CD14-positive monocyte (primary cell): ENCODE measurements at regions not wholly inside any gene's neighbourhood (a gene's known extent, or its start where the extent isn't known, plus 50 kb on each side); places are given as distances from the start of the nearest gene placed in this dataset.

Source experiments
- DNase-seq, 3 donors: peaks; one replicate each; pipeline ENCODE4 v3.0.0-alpha.2; 2011 to 2022
- H2AFZ ChIP-seq: 2 replicates; pipeline ENCODE4 v1.6.0; 2012; ENCODE audit warnings: mild to moderate bottlenecking, low read depth, low read length, inconsistent platforms; ENCODE audit not compliant: insufficient read depth, poor library complexity, severe bottlenecking
- H3K27ac ChIP-seq, 2 donors: 1 replicate in 1 of 2; 2 replicates in 1 of 2; pipeline ENCODE4 v1.5.1; 2012 to 2013; ENCODE audit warnings: low read length in 2 of 2, control low read depth in 1 of 2, inconsistent platforms in 1 of 2, low read depth in 1 of 2, mild to moderate bottlenecking in 1 of 2
- H3K27me3 ChIP-seq, 2 donors: one replicate each; pipeline versions ENCODE4 v1.6.0 to v1.6.1; 2011 to 2013; ENCODE audit warnings: low read length in 2 of 2; ENCODE audit not compliant: control insufficient read depth in 2 of 2, insufficient read depth in 2 of 2
- H3K36me3 ChIP-seq, 2 donors: replicated peaks in 1 of 2; 1 replicate in 1 of 2; 2 replicates in 1 of 2; pipeline versions ENCODE4 v1.5.1 to v1.6.1; 2012 to 2013; ENCODE audit warnings: low read length in 2 of 2, control low read depth in 1 of 2, inconsistent platforms in 1 of 2, mild to moderate bottlenecking in 1 of 2; ENCODE audit not compliant: insufficient read depth in 2 of 2, control insufficient read depth in 1 of 2
- H3K4me1 ChIP-seq, 2 donors: 1 replicate in 1 of 2; 2 replicates in 1 of 2; pipeline versions ENCODE4 v1.5.1 to v1.6.1; 2012 to 2013; ENCODE audit warnings: low read length in 2 of 2, control low read depth in 1 of 2, inconsistent platforms in 1 of 2, mild to moderate bottlenecking in 1 of 2, moderate library complexity in 1 of 2; ENCODE audit not compliant: insufficient read depth in 2 of 2, control insufficient read depth in 1 of 2
- H3K4me2 ChIP-seq: replicated peaks from 2 replicates; pipeline ENCODE3; 2012; ENCODE audit warnings: low read length, moderate library complexity, mild to moderate bottlenecking; ENCODE audit not compliant: poor library complexity, severe bottlenecking; ENCODE audit errors: extremely low read depth
- H3K4me3 ChIP-seq, 3 experiments: fragments of 200-600 bp in 1 of 3; sonication (generic) in 1 of 3; replicated peaks in 1 of 3; 1 replicate in 2 of 3; 2 replicates in 1 of 3; pipeline ENCODE4 v1.5.1; 2011 to 2013; ENCODE audit warnings: low read length in 3 of 3, mild to moderate bottlenecking in 3 of 3, control low read depth in 2 of 3, low read depth in 2 of 3, inconsistent platforms in 1 of 3, moderate library complexity in 1 of 3
- H3K79me2 ChIP-seq: 2 replicates; pipeline ENCODE4 v1.6.0; 2012; ENCODE audit warnings: mild to moderate bottlenecking, control low read depth, inconsistent platforms, low read length, moderate library complexity; ENCODE audit not compliant: insufficient read depth
- H3K9ac ChIP-seq: 2 replicates; pipeline ENCODE4 v1.6.0; 2017; ENCODE audit warnings: low read length, mild to moderate bottlenecking; ENCODE audit not compliant: insufficient read depth, poor library complexity, severe bottlenecking
- H3K9me3 ChIP-seq, 2 donors: replicated peaks in 1 of 2; 1 replicate in 1 of 2; 2 replicates in 1 of 2; pipeline versions ENCODE4 v1.5.1 to v1.6.1; 2012 to 2013; ENCODE audit warnings: low read length in 2 of 2, control low read depth in 1 of 2; ENCODE audit not compliant: control insufficient read depth in 1 of 2, insufficient read depth in 1 of 2
- H4K20me1 ChIP-seq: 2 replicates; pipeline ENCODE4 v1.6.0; 2012; ENCODE audit warnings: mild to moderate bottlenecking, low read length, control low read depth, moderate library complexity; ENCODE audit not compliant: insufficient read depth
- H3K27ac Mint-ChIP-seq, 7 donors: one replicate each; pipeline ENCODE4 v1.8.0; 2020; ENCODE audit warnings: mild to moderate bottlenecking in 7 of 7, mixed read lengths in 7 of 7, moderate library complexity in 6 of 7, inconsistent platforms in 2 of 7
- H3K27me3 Mint-ChIP-seq, 3 donors: one replicate each; pipeline ENCODE4 v1.8.0; 2021 to 2022; ENCODE audit warnings: low read depth in 3 of 3, mild to moderate bottlenecking in 3 of 3, mixed read lengths in 3 of 3, moderate library complexity in 3 of 3, inconsistent platforms in 1 of 3
- H3K36me3 Mint-ChIP-seq, 2 donors: one replicate each; pipeline ENCODE4 v1.8.0; 2020; ENCODE audit warnings: mixed read lengths in 2 of 2, inconsistent platforms in 1 of 2, mild to moderate bottlenecking in 1 of 2
- H3K4me1 Mint-ChIP-seq: one replicate; pipeline ENCODE4 v1.8.0; 2020; ENCODE audit warnings: mild to moderate bottlenecking, mixed read lengths
- H3K4me3 Mint-ChIP-seq, 2 donors: one replicate each; pipeline ENCODE4 v1.8.0; 2020; ENCODE audit warnings: mild to moderate bottlenecking in 2 of 2, mixed read lengths in 2 of 2, moderate library complexity in 1 of 2
- H3K9me3 Mint-ChIP-seq, 7 donors: one replicate each; pipeline ENCODE4 v1.8.0; 2020 to 2022; ENCODE audit warnings: mixed read lengths in 7 of 7, mild to moderate bottlenecking in 6 of 7, moderate library complexity in 6 of 7, inconsistent platforms in 2 of 7
- WGBS: methylation state at CpG from one replicate; pipeline ENCODE4 v1.1.5; 2013; ENCODE audit warnings: missing lambda C conversion rate; ENCODE audit not compliant: insufficient coverage; 5-methylcytosine and 5-hydroxymethylcytosine counted together
- intact Hi-C, 2 donors: fragments of 100-400 bp; cut with micrococcal nuclease; formaldehyde crosslinking; loops; one replicate each; pipeline versions ENCODE4 v1.15.0 to v1.15.1; 2023
- TF ChIP-seq, protein P1 (sequence below): fragments of 200-600 bp; IDR thresholded peaks from one replicate; pipeline ENCODE4 v1.8.0; 2022; ENCODE audit warnings: antibody characterized with exemption, mild to moderate bottlenecking

DNA sequence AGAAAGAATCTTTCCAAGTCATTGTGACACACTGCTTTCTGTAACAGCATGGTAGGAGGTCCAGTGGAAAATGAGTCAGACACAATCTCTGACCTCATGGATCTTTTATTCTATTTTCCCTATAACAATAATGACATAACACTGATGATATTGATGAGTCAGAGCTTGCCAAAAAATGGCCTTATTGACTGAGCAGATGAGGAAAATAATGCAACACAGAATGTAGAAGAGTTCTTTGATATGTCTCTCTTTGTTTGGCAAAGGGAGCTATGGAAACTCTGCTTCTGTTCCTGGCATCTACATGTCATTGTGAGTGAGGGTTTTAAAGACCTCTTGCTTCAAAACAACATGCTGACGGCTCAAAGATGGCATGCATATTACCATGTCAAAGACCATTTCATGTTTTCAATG lies 443.1 kb upstream of the ZNF608 start:
- no peak overlapping the region for H3K4me2 ChIP-seq
- no peaks in the 10 kb centered on the region for H3K4me1 ChIP-seq
- H3K36me3 ChIP-seq: no peaks in the 10 kb centered on the region
- DNase-seq: no peak
- Mint-ChIP-seq H3K36me3 (no peaks in the 10 kb centered on the region), H3K4me1 (peaks cover 9% of the 10 kb centered on the region), H3K9me3 (peaks cover 0 to 4% (median 3%) of the 10 kb centered on the region in 7 donors), H3K4me3 (no peak overlapping the region), H3K27me3 (no peaks in the 10 kb centered on the region), H3K27ac (no peak overlapping the region)
- intact Hi-C loops: no loop called here
- H3K9ac ChIP-seq: no peak overlapping the region
- no CpG with 5 or more reads among the region's 1 CpG for WGBS
- peaks cover 0 to 5% of the 10 kb centered on the region in 2 donors for H3K9me3 ChIP-seq
- H3K27me3 ChIP-seq: no peaks in the 10 kb centered on the region
- no peak overlapping the region for H2AFZ ChIP-seq
- H3K4me3 ChIP-seq: no peak overlapping the region
- H4K20me1 ChIP-seq: no peaks in the 10 kb centered on the region
- TF ChIP-seq, protein P1, sequence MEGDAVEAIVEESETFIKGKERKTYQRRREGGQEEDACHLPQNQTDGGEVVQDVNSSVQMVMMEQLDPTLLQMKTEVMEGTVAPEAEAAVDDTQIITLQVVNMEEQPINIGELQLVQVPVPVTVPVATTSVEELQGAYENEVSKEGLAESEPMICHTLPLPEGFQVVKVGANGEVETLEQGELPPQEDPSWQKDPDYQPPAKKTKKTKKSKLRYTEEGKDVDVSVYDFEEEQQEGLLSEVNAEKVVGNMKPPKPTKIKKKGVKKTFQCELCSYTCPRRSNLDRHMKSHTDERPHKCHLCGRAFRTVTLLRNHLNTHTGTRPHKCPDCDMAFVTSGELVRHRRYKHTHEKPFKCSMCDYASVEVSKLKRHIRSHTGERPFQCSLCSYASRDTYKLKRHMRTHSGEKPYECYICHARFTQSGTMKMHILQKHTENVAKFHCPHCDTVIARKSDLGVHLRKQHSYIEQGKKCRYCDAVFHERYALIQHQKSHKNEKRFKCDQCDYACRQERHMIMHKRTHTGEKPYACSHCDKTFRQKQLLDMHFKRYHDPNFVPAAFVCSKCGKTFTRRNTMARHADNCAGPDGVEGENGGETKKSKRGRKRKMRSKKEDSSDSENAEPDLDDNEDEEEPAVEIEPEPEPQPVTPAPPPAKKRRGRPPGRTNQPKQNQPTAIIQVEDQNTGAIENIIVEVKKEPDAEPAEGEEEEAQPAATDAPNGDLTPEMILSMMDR: no peak
- H3K79me2 ChIP-seq: no peaks in the 10 kb centered on the region
- H3K27ac ChIP-seq: no peak overlapping the region

DNA sequence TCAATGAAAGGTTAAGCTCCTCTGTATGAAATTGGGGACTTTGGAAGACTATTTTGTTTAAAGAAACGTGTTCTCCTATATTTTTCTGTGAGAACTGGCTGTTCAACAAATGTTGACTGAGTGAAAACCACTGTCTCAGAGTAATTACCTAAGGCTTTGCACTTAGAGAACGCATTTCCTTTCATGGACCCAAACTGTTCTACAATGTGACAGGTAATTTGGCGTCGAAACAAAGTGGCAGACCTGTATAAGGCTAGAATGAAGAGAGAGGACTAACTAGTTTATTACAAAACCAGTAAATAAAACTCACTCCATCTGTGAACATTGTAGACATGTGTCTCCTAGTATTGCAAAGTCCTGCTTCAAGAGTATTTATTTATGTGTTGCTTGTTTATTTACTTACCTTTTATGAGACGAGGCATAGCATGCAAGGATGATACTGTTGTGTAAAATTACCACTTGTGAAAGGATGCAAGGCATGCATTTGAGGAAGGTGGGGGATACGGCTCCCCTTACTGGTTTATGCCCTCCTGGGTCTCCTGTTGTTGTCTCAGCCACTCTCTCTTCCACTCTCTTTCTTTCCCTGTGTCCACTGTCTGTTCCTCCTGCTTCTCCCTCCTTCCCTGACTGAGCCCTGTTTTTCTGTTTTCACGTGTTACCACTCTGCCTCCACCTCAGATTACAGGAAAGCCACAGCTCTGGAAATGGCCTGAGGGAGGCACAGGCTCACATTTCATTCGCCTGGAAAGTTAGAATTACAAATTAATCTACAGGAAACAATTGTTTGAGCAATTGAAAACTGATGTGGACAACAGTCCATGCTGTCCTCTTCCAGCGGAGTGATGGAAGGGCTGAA lies 444.0 kb upstream of the ZNF608 start:
- intact Hi-C loops: no loop called here
- no peak overlapping the region for H3K9ac ChIP-seq
- Mint-ChIP-seq H3K27me3 (no peaks in the 10 kb centered on the region), H3K9me3 (peaks cover 0 to 3% (median 2%) of the 10 kb centered on the region in 7 donors), H3K36me3 (no peaks in the 10 kb centered on the region), H3K4me3 (no peak overlapping the region), H3K27ac (no peak overlapping the region), H3K4me1 (peaks cover 9% of the 10 kb centered on the region)
- no peaks in the 10 kb centered on the region for H3K36me3 ChIP-seq
- DNase-seq: no peak
- no peaks in the 10 kb centered on the region for H3K9me3 ChIP-seq
- H3K4me1 ChIP-seq: no peaks in the 10 kb centered on the region
- TF ChIP-seq, protein P1: no peak
- no peaks in the 10 kb centered on the region for H3K27me3 ChIP-seq
- no peak overlapping the region for H3K4me2 ChIP-seq
- no peaks in the 10 kb centered on the region for H3K79me2 ChIP-seq
- H3K27ac ChIP-seq: no peak overlapping the region
- H4K20me1 ChIP-seq: no peaks in the 10 kb centered on the region
- 46% methylated on average over 3 of the region's 9 CpGs for WGBS
- no peak overlapping the region for H2AFZ ChIP-seq
- H3K4me3 ChIP-seq: no peak overlapping the region
